Nephron (organoid): ENCODE measurements at regions not wholly inside any gene's neighbourhood (a gene's known extent, or its start where the extent isn't known, plus 50 kb on each side); places are given as distances from the start of the nearest gene placed in this dataset.

Experiments
- H3K27ac Mint-ChIP-seq, 3 experiments: 2 replicates each; pipeline ENCODE4 v1.8.0; 2020; ENCODE audit warnings: mixed read lengths in 3 of 3, mild to moderate bottlenecking in 2 of 3, moderate library complexity in 1 of 3
- H3K27me3 Mint-ChIP-seq: 2 replicates; pipeline ENCODE4 v1.8.0; 2021; ENCODE audit warnings: low read depth, mild to moderate bottlenecking, moderate library complexity, mixed read lengths
- H3K36me3 Mint-ChIP-seq: 2 replicates; pipeline ENCODE4 v1.8.0; 2020; ENCODE audit warnings: low read depth, mixed read lengths
- H3K4me1 Mint-ChIP-seq: 2 replicates; pipeline ENCODE4 v1.8.0; 2020; ENCODE audit warnings: mixed read lengths
- H3K4me3 Mint-ChIP-seq, 3 experiments: 2 replicates each; pipeline ENCODE4 v1.8.0; 2020; ENCODE audit warnings: mild to moderate bottlenecking in 3 of 3, mixed read lengths in 3 of 3, moderate library complexity in 2 of 3
- H3K9me3 Mint-ChIP-seq: 2 replicates; pipeline ENCODE4 v1.8.0; 2020; ENCODE audit warnings: mixed read lengths
- TF ChIP-seq, protein P1 (sequence below), 3 experiments: fragments of 200-600 bp; sonication (generic); IDR thresholded peaks; one replicate each; pipeline ENCODE4 v1.5.0; 2021; ENCODE audit warnings: antibody characterized with exemption in 3 of 3; ENCODE audit not compliant: unreplicated experiment in 3 of 3

DNA sequence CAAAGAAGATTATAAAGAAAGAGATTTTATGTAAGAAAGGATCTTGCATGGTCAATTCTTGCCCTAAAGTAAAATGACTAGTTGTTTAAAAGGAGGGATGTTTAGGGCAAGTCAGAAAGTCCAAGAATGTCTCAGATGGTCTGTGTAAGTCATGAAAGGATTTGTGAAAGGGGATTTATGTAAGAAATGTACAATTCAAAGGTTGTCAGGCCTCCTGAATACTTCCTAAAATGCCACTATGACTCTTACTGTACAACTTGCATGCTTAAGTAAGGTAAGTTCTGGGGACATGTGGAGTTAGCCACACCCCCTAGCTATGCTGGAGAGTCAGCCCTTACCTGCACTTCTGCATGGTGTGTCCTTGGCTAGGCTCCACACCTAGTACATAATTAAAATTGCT lies 328.9 kb upstream of the TGFBR2 start:
- Mint-ChIP-seq H3K9me3 (peaks cover 35% of the 10 kb centered on the region), H3K4me3 (no peak overlapping the region), H3K27me3 (no peaks in the 10 kb centered on the region), H3K27ac (no peak overlapping the region), H3K4me1 (peaks cover 5% of the 10 kb centered on the region), H3K36me3 (no peaks in the 10 kb centered on the region)
- TF ChIP-seq, protein P1, sequence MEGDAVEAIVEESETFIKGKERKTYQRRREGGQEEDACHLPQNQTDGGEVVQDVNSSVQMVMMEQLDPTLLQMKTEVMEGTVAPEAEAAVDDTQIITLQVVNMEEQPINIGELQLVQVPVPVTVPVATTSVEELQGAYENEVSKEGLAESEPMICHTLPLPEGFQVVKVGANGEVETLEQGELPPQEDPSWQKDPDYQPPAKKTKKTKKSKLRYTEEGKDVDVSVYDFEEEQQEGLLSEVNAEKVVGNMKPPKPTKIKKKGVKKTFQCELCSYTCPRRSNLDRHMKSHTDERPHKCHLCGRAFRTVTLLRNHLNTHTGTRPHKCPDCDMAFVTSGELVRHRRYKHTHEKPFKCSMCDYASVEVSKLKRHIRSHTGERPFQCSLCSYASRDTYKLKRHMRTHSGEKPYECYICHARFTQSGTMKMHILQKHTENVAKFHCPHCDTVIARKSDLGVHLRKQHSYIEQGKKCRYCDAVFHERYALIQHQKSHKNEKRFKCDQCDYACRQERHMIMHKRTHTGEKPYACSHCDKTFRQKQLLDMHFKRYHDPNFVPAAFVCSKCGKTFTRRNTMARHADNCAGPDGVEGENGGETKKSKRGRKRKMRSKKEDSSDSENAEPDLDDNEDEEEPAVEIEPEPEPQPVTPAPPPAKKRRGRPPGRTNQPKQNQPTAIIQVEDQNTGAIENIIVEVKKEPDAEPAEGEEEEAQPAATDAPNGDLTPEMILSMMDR (IDR thresholded peaks at IDR 0.05; ENCODE audit: unreplicated experiment in 3 of 3), result no peak

DNA sequence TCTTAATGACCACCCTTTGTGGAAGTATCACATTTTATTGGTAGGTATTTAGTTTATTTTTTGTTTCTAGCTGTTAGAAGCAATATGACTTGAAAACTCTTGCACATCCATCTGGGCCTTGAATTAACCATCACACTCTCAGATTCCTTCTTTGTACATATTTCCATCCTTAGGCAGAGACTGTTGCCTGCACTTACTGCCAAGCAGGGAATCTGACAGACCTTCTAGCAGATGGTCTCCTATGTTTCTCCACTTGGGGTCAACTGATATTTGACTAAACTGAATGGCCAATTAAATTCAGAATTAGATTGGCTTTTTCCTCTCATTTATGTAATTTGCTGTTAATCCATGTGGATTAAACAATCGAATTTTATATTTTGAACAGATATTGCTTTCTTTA lies 324.9 kb upstream of the TGFBR2 start:
- H3K27me3 Mint-ChIP-seq, result no peaks in the 10 kb centered on the region
- no peaks in the 10 kb centered on the region for H3K36me3 Mint-ChIP-seq
- TF ChIP-seq, protein P1 (IDR thresholded peaks at IDR 0.05; ENCODE audit: unreplicated experiment in 3 of 3), result no peak
- no peak overlapping the region for H3K4me3 Mint-ChIP-seq
- no peak overlapping the region for H3K27ac Mint-ChIP-seq
- H3K9me3 Mint-ChIP-seq, result peaks cover 24% of the 10 kb centered on the region
- peaks cover 20% of the 10 kb centered on the region for H3K4me1 Mint-ChIP-seq

DNA sequence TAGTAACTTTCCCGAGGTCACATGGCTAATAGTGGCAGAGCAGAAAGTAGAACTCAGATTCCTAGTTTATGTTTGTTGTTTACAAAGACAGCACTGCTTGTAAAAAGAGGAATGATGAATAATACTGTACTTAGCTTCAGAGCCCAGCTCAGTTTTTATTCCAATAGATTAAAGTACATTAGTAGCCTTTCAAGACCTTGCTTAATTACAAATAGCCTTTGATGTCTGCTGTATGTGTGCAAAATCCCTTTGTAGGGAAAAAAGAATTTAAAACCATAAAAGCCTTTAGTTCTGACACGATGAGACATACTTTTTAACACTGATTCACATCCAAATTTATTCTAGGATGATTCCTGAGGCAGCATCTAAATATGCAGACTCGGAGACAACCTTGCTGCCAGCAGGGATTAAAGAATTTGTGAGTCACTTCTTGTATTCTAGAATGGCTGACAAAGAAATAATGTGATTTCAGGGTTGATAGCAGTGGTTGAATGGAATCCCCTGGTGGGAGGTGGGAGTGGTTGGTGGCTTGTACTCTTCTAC lies 324.2 kb upstream of the TGFBR2 start:
- peaks cover 24% of the 10 kb centered on the region for H3K9me3 Mint-ChIP-seq
- no peaks in the 10 kb centered on the region for H3K36me3 Mint-ChIP-seq
- H3K27ac Mint-ChIP-seq, result no peak overlapping the region

DNA sequence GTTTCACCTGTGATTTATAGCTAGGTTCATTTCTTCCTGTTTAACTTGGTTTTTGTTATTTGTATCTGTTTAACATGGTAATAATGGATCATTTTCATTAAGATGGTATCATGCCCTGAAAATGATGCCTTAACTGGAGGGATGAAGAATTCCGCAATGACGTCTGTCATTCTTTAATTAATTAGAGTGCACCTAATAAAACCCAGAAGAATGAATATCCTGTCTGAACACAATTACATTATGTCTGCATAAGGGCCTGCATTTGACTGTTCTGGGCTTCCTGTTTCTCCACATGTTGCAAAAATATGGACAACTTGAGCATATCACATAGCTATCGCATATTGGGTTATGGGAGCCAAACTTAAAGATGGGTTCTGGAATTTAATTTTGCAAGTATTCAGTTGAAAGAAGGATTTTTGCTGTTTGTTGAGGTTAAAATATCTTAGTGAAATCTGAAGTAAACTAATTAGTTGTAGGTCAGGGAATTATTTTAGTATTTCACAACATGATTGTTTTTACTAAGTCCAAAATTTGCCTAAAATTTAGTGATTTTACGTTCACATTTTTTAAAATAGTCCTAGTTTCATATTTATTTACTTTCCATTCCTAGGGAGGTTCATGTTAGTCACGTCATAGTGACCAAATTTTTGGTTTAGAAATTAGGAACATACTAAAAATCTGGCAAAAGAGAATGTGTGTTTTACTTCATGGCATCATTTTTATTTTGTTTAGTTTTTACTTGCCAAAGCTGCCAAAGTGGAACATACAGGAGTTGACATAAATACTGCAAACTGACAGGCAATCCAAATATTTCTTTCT lies 321.0 kb upstream of the TGFBR2 start:
- H3K36me3 Mint-ChIP-seq, result no peaks in the 10 kb centered on the region
- H3K4me1 Mint-ChIP-seq, result peaks cover 26% of the 10 kb centered on the region
- H3K4me3 Mint-ChIP-seq, result no peak overlapping the region
- TF ChIP-seq, protein P1 (IDR thresholded peaks at IDR 0.05; ENCODE audit: unreplicated experiment in 3 of 3), result no peak
- H3K27ac Mint-ChIP-seq, result peak overlapping the region in 2 of 3 experiments; percentile 23 to 26
- H3K9me3 Mint-ChIP-seq, result peaks cover 6% of the 10 kb centered on the region
- H3K27me3 Mint-ChIP-seq, result no peaks in the 10 kb centered on the region

More for the DNA sequence above, 324.2 kb upstream of the TGFBR2 start:
- H3K27me3 Mint-ChIP-seq, result no peaks in the 10 kb centered on the region
- H3K4me1 Mint-ChIP-seq, result peaks cover 25% of the 10 kb centered on the region
- TF ChIP-seq, protein P1 (IDR thresholded peaks at IDR 0.05; ENCODE audit: unreplicated experiment in 3 of 3), result no peak
- H3K4me3 Mint-ChIP-seq, result no peak overlapping the region

DNA sequence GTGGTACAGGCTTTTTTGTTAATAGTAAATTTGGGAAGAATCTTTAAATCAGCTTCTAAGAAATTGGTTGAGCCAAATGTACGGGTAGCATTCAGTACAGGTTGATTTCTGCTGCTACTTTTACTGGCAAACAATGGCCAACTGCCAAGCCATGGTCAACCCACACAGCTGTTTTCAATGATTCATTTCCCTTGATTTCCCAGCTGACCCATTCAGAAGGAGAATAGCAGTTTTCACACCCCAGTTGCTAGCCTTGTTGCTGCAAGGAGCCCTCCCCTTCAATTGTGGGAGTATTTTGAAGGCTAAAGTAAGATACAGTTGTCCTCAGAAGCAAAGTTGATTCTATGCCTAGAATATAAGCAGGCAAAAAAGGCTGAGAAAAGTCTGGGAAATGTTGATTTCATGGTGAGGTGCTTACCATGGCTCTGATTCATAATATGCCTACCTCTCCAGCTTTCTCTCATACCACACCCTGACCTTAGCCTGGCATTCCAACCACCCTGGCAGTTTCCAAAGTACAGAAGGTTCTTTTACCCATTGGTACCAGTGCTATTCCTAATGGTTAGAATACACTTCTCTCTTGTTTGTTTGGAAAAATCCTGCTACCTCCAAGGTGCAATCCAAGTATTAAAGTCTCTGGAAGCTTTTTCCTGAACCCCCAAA lies 320.3 kb upstream of the TGFBR2 start:
- TF ChIP-seq, protein P1 (IDR thresholded peaks at IDR 0.05; ENCODE audit: unreplicated experiment in 3 of 3), result no peak
- no peak overlapping the region for H3K4me3 Mint-ChIP-seq
- no peaks in the 10 kb centered on the region for H3K27me3 Mint-ChIP-seq
- H3K4me1 Mint-ChIP-seq, result peaks cover 26% of the 10 kb centered on the region
- peak overlapping the region; percentile 23 to 35 (median 26) for H3K27ac Mint-ChIP-seq
- peaks cover 5% of the 10 kb centered on the region for H3K9me3 Mint-ChIP-seq
- H3K36me3 Mint-ChIP-seq, result no peaks in the 10 kb centered on the region
